Amygdala (tissue), 56 donors: ENCODE measurements at regions not wholly inside any gene's neighbourhood (a gene's known extent, or its start where the extent isn't known, plus 50 kb on each side); places are given as distances from the start of the nearest gene placed in this dataset.

Source experiments
- DNase-seq, 56 donors: peaks; one replicate each; lab custom pipeline; 2025; lab: John Stamatoyannopoulos, UW

- DNase-seq, result no peak
Observed at GRCh38 chr9:115249488-115249887, 131.5 kb upstream of the TNC start.

- DNase-seq, result no peak
Observed at GRCh38 chr9:115250621-115251032, 132.7 kb upstream of the TNC start.

GRCh38 chr9:115254287-115255180, 136.6 kb upstream of the TNC start:
- DNase-seq, result peak in 1 of 56 donors; percentile 4

- DNase-seq, result no peak
Observed at GRCh38 chr9:115261656-115262081, 143.7 kb upstream of the TNC start.

- peak in 15 of 56 donors; percentile 1 to 50 (median 9) for DNase-seq
Observed at GRCh38 chr9:115262477-115262876, 144.5 kb upstream of the TNC start.

GRCh38 chr9:115262952-115263351, 145.0 kb upstream of the TNC start:
- no peak for DNase-seq

- DNase-seq, result no peak
Observed at GRCh38 chr9:115263371-115264075, 145.6 kb upstream of the TNC start.

GRCh38 chr9:115264313-115264712, 146.4 kb upstream of the TNC start:
- DNase-seq, result no peak

- DNase-seq, result no peak
Observed at GRCh38 chr9:115267790-115268189, 149.8 kb upstream of the TNC start.

GRCh38 chr9:115275753-115276152, 157.8 kb upstream of the TNC start:
- DNase-seq, result no peak

- DNase-seq, result no peak
Observed at GRCh38 chr9:115276621-115277020, 158.7 kb upstream of the TNC start.

GRCh38 chr9:115277301-115277700, 159.3 kb upstream of the TNC start:
- DNase-seq, result no peak

- peak in 1 of 56 donors; percentile 3 for DNase-seq
Observed at GRCh38 chr9:115278326-115279035, 160.5 kb upstream of the TNC start.

- no peak for DNase-seq
Observed at GRCh38 chr9:115283395-115283794, 165.4 kb upstream of the TNC start.

GRCh38 chr9:115285836-115286235, 167.9 kb upstream of the TNC start:
- no peak for DNase-seq

- no peak for DNase-seq
Observed at GRCh38 chr9:115286411-115286810, 168.5 kb upstream of the TNC start.

GRCh38 chr9:115289757-115290208, 171.8 kb upstream of the TNC start:
- no peak for DNase-seq

- DNase-seq, result no peak
Observed at GRCh38 chr9:115291841-115292240, 173.9 kb upstream of the TNC start.

GRCh38 chr9:115292584-115293279, 174.8 kb upstream of the TNC start:
- DNase-seq, result no peak

GRCh38 chr9:115295734-115296133, 177.8 kb upstream of the TNC start:
- DNase-seq, result no peak
